A673 (cell line): ENCODE measurements at regions not wholly inside any gene's neighbourhood (a gene's known extent, or its start where the extent isn't known, plus 50 kb on each side); places are given as distances from the start of the nearest gene placed in this dataset.

ENCODE experiments used
- EZH2 ChIP-seq: fragments of 200-600 bp; sonication (generic); IDR thresholded peaks from 2 replicates; pipeline ENCODE4 v1.6.1; 2017; ENCODE audit warnings: borderline replicate concordance, low read depth, mild to moderate bottlenecking, mixed read lengths, antibody characterized with exemption, low read length; ENCODE audit not compliant: poor library complexity, severe bottlenecking
- TF ChIP-seq, protein P1 (sequence below): fragments of 300-800, 200-600 bp; sonication (generic); conservative IDR thresholded peaks from 2 replicates; pipeline ENCODE4 v1.5.1; 2017; ENCODE audit warnings: low read depth, mild to moderate bottlenecking, antibody characterized with exemption, low read length, moderate library complexity, mixed read lengths

GRCh38 chr6:167731731-167732422 is 94.8 kb upstream of the AFDN start:
- TF ChIP-seq, protein P1, sequence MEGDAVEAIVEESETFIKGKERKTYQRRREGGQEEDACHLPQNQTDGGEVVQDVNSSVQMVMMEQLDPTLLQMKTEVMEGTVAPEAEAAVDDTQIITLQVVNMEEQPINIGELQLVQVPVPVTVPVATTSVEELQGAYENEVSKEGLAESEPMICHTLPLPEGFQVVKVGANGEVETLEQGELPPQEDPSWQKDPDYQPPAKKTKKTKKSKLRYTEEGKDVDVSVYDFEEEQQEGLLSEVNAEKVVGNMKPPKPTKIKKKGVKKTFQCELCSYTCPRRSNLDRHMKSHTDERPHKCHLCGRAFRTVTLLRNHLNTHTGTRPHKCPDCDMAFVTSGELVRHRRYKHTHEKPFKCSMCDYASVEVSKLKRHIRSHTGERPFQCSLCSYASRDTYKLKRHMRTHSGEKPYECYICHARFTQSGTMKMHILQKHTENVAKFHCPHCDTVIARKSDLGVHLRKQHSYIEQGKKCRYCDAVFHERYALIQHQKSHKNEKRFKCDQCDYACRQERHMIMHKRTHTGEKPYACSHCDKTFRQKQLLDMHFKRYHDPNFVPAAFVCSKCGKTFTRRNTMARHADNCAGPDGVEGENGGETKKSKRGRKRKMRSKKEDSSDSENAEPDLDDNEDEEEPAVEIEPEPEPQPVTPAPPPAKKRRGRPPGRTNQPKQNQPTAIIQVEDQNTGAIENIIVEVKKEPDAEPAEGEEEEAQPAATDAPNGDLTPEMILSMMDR = no peak
- TF ChIP-seq EZH2 = no peak
